Activated CD4-positive, alpha-beta T cell treated with anti-CD3 and anti-CD28 coated beads for 36 hours (primary cell): ENCODE measurements at regions not wholly inside any gene's neighbourhood (a gene's known extent, or its start where the extent isn't known, plus 50 kb on each side); places are given as distances from the start of the nearest gene placed in this dataset.

Experiments used
- ATAC-seq: fragments of 200-7000 bp; cut with Tn5 transposase; one replicate; pipeline ENCODE4 v1.10.0; 2021; ENCODE audit warnings: mild to moderate bottlenecking, moderate library complexity
- CTCF ChIA-PET: fragments of 350-600 bp; sonication (Branson Sonifier 250); formaldehyde crosslinking; loops from one replicate; lab custom pipeline; 2021; ENCODE audit warnings: antibody characterized with exemption; lab: Charles Lee
- POLR2A ChIA-PET: fragments of 350-600 bp; sonication (Branson Sonifier 250); formaldehyde crosslinking; loops from one replicate; lab custom pipeline; 2021; ENCODE audit warnings: antibody characterized with exemption, inconsistent platforms; lab: Charles Lee
- DNase-seq: peaks from one replicate; pipeline ENCODE4 v3.0.0-alpha.2; 2020
- H3K27ac Mint-ChIP-seq: one replicate; pipeline ENCODE4 v1.8.0; 2021; ENCODE audit warnings: mixed read lengths
- H3K27me3 Mint-ChIP-seq: one replicate; pipeline ENCODE4 v1.8.0; 2021; ENCODE audit warnings: mixed read lengths
- H3K36me3 Mint-ChIP-seq: one replicate; pipeline ENCODE4 v1.8.0; 2021; ENCODE audit warnings: low read depth, mixed read lengths
- H3K4me1 Mint-ChIP-seq: one replicate; pipeline ENCODE4 v1.8.0; 2021; ENCODE audit warnings: mixed read lengths
- H3K4me3 Mint-ChIP-seq: one replicate; pipeline ENCODE4 v1.8.0; 2021; ENCODE audit warnings: mild to moderate bottlenecking, moderate library complexity, mixed read lengths
- H3K9me3 Mint-ChIP-seq: one replicate; pipeline ENCODE4 v1.8.0; 2021; ENCODE audit warnings: low read depth, mixed read lengths
- intact Hi-C, 2 experiments: fragments of 100-400 bp; cut with DNase I in 1 of 2; cut with micrococcal nuclease in 1 of 2; formaldehyde crosslinking; loops; one replicate each; pipeline versions ENCODE4 v1.14.2 to v1.15.1; 2022 to 2024; cut with DNase I, micrococcal nuclease

- DNase-seq: no peak
- no peak overlapping the region for H3K4me3 Mint-ChIP-seq
- no peaks in the 10 kb centered on the region for H3K9me3 Mint-ChIP-seq
- H3K27me3 Mint-ChIP-seq: no peaks in the 10 kb centered on the region
- POLR2A ChIA-PET: no interaction called here
- ATAC-seq: no peak
- intact Hi-C loops: no loop called here
- H3K4me1 Mint-ChIP-seq: no peaks in the 10 kb centered on the region
- no peak overlapping the region for H3K27ac Mint-ChIP-seq
- no peaks in the 10 kb centered on the region for H3K36me3 Mint-ChIP-seq
- CTCF ChIA-PET: interaction anchor here (0.8 to 1.5 kb wide), 2 partner anchors 39 to 158 kb away, joined by 3 read pairs; no protein-coding TSS in a partner anchor
Observed at GRCh38 chr2:100767810-100768806, 51.8 kb upstream of the NPAS2 start.
